Endodermal cell (in vitro differentiated cells): ENCODE measurements at regions not wholly inside any gene's neighbourhood (a gene's known extent, or its start where the extent isn't known, plus 50 kb on each side); places are given as distances from the start of the nearest gene placed in this dataset.

ENCODE experiments used
- DNase-seq: peaks from one replicate; pipeline ENCODE4 v3.0.0-alpha.2; 2017
- H3K27ac ChIP-seq: 2 replicates; pipeline ENCODE4 v1.5.1; 2013; ENCODE audit warnings: mild to moderate bottlenecking, low read depth, low read length, moderate library complexity
- H3K27me3 ChIP-seq: 2 replicates; pipeline ENCODE4 v1.6.1; 2013; ENCODE audit warnings: mild to moderate bottlenecking, low read length, moderate library complexity; ENCODE audit not compliant: insufficient read depth, control insufficient read depth, poor library complexity, severe bottlenecking
- H3K36me3 ChIP-seq: 2 replicates; pipeline ENCODE4 v1.7.0; 2013; ENCODE audit warnings: mild to moderate bottlenecking, low read length, moderate library complexity; ENCODE audit not compliant: control insufficient read depth, insufficient read depth
- H3K4me1 ChIP-seq: one replicate; pipeline ENCODE4 v1.7.0; 2013; ENCODE audit warnings: low read length; ENCODE audit not compliant: control insufficient read depth, insufficient read depth
- H3K4me3 ChIP-seq: 2 replicates; pipeline ENCODE4 v1.5.1; 2013; ENCODE audit warnings: mild to moderate bottlenecking, low read length, moderate library complexity
- H3K9ac ChIP-seq: 2 replicates; pipeline ENCODE4 v1.6.1; 2013; ENCODE audit warnings: mild to moderate bottlenecking, low read length, moderate library complexity; ENCODE audit not compliant: poor library complexity, severe bottlenecking; ENCODE audit errors: extremely low read depth
- H3K9me3 ChIP-seq: 2 replicates; pipeline ENCODE4 v1.6.1; 2013; ENCODE audit warnings: mild to moderate bottlenecking, low read length, moderate library complexity; ENCODE audit not compliant: control insufficient read depth
- H3K27ac Mint-ChIP-seq: 2 replicates; pipeline ENCODE4 v1.8.0; 2020; ENCODE audit warnings: mixed read lengths
- H3K27me3 Mint-ChIP-seq: 2 replicates; pipeline ENCODE4 v1.8.0; 2021; ENCODE audit warnings: mild to moderate bottlenecking, mixed read lengths; ENCODE audit not compliant: insufficient read depth
- H3K36me3 Mint-ChIP-seq: 2 replicates; pipeline ENCODE4 v1.8.0; 2020; ENCODE audit warnings: low read depth, mixed read lengths
- H3K4me1 Mint-ChIP-seq: 2 replicates; pipeline ENCODE4 v1.8.0; 2020; ENCODE audit warnings: mixed read lengths
- H3K4me3 Mint-ChIP-seq: 2 replicates; pipeline ENCODE4 v1.8.0; 2020; ENCODE audit warnings: mild to moderate bottlenecking, moderate library complexity, mixed read lengths
- H3K9me3 Mint-ChIP-seq: 2 replicates; pipeline ENCODE4 v1.8.0; 2020; ENCODE audit warnings: mild to moderate bottlenecking, mixed read lengths
- CTCF ChIP-seq: fragments of 200-600 bp; sonication (generic); conservative IDR thresholded peaks from 2 replicates; pipeline ENCODE4 v1.5.0; 2021; ENCODE audit warnings: antibody characterized with exemption, mild to moderate bottlenecking
- WGBS, 2 experiments: methylation state at CpG; one replicate each; pipeline versions ENCODE4 v1.1.5 to v1.1.7; 2013; ENCODE audit warnings: missing lambda C conversion rate in 2 of 2, mixed read lengths in 1 of 2; ENCODE audit not compliant: insufficient coverage in 1 of 2, insufficient read length in 1 of 2; 5-methylcytosine and 5-hydroxymethylcytosine counted together

GRCh38 chr4:125116431-125116830 lies 198.3 kb upstream of the FAT4 start:
- 57 to 83% methylated on average over 1 of the region's 1 CpG for WGBS, 2 experiments
- Mint-ChIP-seq H3K4me3 (no peak overlapping the region), H3K4me1 (peaks cover 17% of the 10 kb centered on the region), H3K36me3 (no peaks in the 10 kb centered on the region), H3K9me3 (no peaks in the 10 kb centered on the region), H3K27me3 (no peaks in the 10 kb centered on the region), H3K27ac (no peak overlapping the region)
- TF ChIP-seq CTCF, result no peak
- Histone ChIP-seq H3K27me3 (no peaks in the 10 kb centered on the region), H3K9me3 (no peaks in the 10 kb centered on the region), H3K36me3 (no peaks in the 10 kb centered on the region), H3K4me3 (no peak overlapping the region), H3K9ac (no peak overlapping the region), H3K4me1 (peaks cover 5% of the 10 kb centered on the region), H3K27ac (no peak overlapping the region)
- DNase-seq, result no peak

GRCh38 chr4:125115941-125116340 lies 198.8 kb upstream of the FAT4 start:
- Mint-ChIP-seq H3K4me1 (peaks cover 17% of the 10 kb centered on the region), H3K27me3 (no peaks in the 10 kb centered on the region), H3K9me3 (no peaks in the 10 kb centered on the region), H3K27ac (no peak overlapping the region), H3K4me3 (no peak overlapping the region), H3K36me3 (no peaks in the 10 kb centered on the region)
- H3K4me1 ChIP-seq, result peaks cover 5% of the 10 kb centered on the region
- H3K27ac ChIP-seq, result no peak overlapping the region
- H3K9me3 ChIP-seq, result no peaks in the 10 kb centered on the region
- TF ChIP-seq CTCF, result no peak
- WGBS, 2 experiments, result 75 to 82% methylated on average over 4 to 5 of the region's 5 CpGs
- H3K27me3 ChIP-seq, result no peaks in the 10 kb centered on the region
- H3K4me3 ChIP-seq, result no peak overlapping the region
- H3K9ac ChIP-seq, result no peak overlapping the region
- DNase-seq, result no peak
- no peaks in the 10 kb centered on the region for H3K36me3 ChIP-seq

- Histone ChIP-seq H3K27me3 (no peaks in the 10 kb centered on the region), H3K9me3 (no peaks in the 10 kb centered on the region), H3K36me3 (no peaks in the 10 kb centered on the region), H3K9ac (no peak overlapping the region), H3K4me3 (no peak overlapping the region), H3K27ac (no peak overlapping the region), H3K4me1 (peaks cover 5% of the 10 kb centered on the region)
- Mint-ChIP-seq H3K36me3 (no peaks in the 10 kb centered on the region), H3K27me3 (no peaks in the 10 kb centered on the region), H3K27ac (no peak overlapping the region), H3K4me1 (peaks cover 17% of the 10 kb centered on the region), H3K4me3 (no peak overlapping the region), H3K9me3 (no peaks in the 10 kb centered on the region)
- WGBS, 2 experiments, result 52% methylated on average over 1 of the region's 1 CpG; no CpG with 5 or more reads in 1 of the 2 experiments
- DNase-seq, result no peak
- TF ChIP-seq CTCF, result no peak
Measured at GRCh38 chr4:125115476-125115875, 199.3 kb upstream of the FAT4 start.
